Inflammatory macrophage treated with lipopolysaccharide for 1 hour (primary cell): ENCODE measurements at regions not wholly inside any gene's neighbourhood (a gene's known extent, or its start where the extent isn't known, plus 50 kb on each side); places are given as distances from the start of the nearest gene placed in this dataset.
A peak's percentile ranks its signal among the peaks of the same experiment; 100 is the strongest.
"Not testable (repeated sequence)": the region's sequence is repeated elsewhere in the genome, so short reads cannot be mapped to it uniquely, and the experiment has no call there.

Experiments
- DNase-seq, 2 donors: peaks; one replicate each; pipeline ENCODE4 v3.0.0-alpha.2; 2020 to 2022

DNA sequence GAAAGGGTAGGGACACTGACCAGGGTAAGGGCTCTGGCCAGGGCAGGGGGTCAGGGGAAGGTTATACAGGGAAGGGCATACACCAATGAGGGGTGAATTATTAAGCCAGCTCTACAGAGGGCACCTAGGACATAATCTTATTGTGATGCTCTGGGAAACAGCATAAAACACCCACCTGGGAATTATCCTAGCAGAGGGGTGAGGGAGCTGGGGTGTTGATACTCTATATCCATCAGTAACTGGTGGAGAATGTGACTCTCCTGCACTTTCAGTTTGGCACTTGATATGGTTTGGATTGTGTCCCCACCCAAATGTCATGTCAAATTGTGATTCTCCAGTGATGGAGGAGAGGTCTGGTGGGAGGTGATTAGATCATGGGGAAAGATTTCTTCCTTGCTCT, 291.2 kb downstream of the ASMT start:
- no peak for DNase-seq

DNA sequence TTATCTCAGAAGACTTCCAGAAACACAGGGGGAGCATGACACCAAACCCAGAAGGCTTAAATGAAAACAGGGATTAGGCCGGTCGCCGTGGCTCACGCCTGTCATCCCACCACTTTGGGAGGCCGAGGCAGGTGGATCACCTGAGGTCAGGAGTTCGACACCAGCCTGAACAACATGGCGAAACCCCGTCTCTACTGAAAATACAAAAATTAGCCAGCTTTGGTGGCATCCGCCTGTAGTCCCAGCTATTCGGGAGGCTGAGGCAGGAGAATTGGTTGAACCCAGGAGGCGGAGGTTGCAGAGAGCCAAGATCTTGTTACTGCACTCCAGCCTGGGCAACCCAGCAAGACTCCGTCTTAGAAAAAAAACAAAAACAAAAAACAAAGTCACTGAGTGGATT, 294.1 kb downstream of the ASMT start:
- not testable (repeated sequence) for DNase-seq

DNA sequence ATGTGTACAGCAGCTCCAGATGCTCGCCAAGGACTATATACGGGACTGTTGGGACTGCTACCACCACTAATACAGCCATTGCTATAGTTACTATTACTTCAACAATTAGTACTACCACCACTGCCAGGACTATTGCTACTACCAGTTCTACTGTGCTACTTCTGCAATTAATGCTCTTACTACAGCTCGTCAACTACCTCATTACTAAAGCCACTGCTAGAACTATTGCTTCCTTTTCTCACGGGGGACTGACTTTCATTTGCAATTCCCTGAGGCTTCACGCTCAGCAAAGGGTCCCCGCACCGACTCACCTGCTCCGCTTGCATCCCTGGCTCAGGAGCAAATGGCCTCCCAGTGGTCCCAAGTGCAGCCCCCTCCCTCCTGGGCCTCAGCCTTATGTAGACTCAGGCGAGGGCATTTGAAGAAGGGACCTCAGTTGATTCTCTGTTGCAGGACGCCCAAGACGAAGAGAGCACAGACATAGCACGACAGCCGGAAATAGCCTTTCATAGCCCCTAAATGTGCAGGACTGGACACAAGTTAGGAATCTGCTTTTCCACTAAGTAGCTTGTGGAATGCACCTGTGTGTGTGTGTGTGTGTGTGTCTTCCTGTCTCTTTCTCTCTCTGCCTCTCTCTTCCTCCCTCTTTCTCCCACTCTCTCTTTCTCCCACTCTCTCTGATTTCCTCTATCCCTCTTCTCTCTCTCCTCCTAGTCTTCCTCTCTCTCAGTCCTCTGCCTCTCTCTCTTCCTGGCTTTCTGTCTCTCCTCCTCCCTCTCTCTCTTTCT, 294.8 kb downstream of the ASMT start:
- no peak for DNase-seq

DNA sequence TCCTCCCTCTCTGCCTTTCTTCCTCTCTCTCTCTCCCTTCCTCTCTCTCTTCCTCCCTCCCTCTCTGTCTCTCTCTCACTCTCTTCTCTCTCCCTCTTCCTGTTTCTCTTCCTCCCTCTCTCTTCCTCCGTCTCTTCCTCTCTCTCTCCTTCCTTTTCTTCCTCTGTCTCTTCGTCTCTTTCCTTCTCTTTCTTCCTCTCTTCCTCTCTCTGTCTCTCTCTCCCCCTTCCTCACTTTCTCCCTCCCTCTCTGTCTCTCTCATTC, 295.3 kb downstream of the ASMT start:
- DNase-seq: no peak

DNA sequence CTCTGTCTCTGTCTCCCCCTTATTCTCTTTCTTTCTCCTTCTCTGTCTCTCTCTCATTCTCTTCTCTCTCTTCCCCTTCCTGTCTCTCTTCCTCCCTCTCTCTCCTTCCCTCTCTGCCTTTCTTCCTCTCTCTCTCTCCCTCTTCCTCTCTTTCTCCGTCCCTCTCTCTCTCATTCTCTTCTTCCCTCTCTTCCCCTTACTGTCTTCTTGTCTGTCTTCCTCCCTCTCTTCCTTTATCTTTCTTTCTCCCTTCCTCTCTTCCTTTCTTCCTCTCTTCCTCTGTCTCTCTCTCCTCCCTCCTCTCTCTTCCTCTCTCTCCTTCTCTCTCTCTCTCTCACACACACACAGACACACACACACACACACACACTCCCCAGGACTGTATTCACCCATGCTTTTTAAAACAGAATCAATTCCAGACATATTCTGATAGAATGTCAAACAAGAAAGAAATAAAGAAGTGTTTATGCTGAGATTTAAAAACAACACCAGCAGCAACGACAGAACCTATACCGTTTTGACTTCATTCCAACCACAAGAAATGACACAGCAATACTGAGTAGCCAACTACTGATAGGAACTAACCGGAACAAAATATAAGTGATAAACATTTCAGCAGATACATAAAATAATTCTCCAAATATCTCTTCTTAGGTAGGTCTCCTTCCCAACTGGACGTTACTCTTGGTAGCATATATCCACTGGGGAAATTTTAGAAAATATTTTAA, 296.7 kb downstream of the ASMT start:
- no peak for DNase-seq

DNA sequence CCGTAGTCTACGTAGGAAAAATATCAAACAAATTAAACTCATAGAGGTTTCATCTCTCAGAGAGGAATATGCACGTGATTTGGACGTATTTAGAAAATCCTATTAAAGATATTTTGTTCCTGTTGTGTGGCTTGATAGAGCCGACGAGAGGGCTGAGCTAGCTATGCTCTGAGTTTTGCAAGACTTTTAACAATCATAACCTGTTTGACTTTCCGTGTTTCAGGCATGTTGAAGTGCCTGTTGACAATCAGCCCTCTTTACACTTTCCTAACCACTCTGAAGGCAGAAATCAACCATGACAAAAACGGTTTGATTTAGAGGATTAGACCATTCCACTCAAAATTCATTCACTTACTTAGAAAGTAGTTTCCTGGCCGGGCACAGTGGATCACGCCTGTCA, 297.3 kb downstream of the ASMT start:
- DNase-seq: no peak

DNA sequence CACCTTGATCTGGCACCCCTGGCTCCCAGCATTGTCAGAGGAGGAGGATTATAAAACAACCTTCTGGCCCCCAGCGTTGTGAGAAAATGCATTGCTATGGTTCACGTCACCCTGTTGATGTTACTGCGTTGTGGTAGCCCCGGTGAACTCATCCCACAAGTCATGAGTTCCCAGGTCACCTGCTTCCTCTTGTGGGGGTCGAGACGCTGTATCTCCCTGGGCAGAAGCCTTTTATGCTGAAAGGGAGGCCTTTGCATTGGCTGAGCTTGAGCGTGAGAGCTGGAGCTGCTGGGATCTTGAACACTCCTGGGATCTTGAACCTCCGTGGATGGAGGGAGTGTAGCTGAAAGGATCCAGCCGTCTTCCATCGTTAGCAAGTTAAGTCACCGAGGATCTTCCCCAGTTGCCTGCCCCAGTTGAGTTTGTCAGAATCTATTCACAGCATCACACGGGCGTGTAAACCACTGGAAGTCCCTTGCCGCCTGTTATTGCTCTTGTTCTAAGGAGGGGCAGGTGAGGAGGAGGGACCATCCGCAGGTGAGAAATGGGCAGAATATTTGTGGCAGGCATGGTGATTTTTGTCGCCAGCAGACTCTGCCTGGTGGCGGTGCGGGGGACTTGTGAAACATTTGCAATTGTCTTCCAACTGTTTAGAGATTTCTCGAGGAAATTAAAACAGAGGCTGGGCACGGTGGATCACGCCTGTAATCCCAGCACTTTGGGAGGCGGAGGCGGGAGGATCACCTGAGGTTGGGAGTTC, 299.9 kb downstream of the ASMT start:
- DNase-seq: peak in 1 of 2 donors; percentile 5

DNA sequence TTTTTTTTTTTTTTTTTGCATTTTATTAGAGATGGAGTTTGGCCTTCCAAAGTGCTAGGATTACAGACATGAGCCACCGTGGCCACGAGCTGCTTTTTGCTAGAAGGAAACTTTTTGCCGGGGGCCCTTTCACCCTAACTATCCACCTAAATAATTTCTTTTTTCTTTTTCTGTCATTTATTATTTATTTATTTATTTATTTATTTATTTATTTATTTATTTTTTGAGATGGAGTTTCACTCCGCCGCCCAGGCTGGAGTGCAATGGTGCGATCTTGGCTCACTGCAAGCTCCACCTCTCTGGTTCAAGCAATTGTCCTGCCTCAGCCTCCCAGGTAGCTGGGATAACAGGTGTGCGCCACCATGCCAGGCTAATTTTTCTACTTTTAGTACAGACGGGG, 303.9 kb downstream of the ASMT start:
- no peak for DNase-seq

DNA sequence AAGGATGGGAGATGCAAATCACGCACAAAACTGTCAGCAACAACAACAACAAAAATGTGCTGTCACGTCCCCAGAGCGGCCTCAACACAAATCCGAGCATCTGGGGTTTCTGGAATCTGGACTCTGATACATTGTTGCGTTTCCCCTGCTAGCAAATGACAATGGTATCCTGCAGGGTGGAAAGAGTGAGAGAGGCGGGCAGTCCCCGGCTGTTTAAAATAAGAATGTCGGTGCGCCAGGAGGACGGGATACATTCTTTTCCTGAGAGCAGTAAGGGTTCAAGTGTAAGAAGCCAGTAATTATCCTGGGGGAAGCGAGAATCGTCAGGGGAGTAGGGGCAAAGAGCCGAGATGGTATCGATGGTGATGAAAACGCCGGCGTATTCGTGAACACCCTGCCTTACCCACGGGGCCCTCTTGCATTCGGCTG, 310.2 kb downstream of the ASMT start:
- no peak for DNase-seq

DNA sequence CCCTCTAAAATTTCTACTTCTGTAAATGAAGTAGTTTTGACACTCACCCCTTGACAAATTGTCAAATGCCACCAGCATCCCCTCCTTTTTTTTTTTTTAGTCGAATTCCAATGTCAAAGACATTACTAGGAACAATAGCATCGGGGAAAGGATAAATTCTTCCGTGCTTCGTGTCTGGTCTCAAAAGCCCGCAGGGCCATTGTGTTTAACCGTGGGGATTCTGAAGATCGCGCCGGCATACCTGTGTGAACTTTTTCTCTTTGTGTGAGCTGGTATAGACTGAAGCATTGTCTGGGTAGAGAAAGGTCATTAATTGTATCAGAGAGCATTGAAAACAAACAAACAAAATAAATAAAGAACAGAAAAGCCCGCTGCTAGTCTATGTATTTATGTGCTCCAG, 313.9 kb downstream of the ASMT start:
- no peak for DNase-seq

DNA sequence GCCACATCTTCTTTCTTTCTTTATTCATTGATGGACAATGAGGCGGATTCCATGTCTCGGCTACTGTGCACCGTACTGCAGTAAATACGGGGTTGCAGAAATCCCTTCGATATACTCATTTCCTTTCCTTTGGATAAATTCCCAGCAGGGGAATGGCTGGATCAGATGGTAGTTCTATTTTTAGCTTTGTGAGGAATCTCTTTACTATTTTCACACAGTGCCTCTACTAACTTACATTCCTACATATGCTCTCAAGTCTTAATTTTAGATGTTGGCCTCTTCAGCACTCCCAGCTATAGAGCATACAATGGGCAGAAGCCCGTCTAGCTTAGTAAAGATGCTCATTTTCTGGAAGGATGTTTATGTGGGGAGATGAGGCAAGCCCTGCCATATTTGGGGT, 317.4 kb downstream of the ASMT start:
- DNase-seq: no peak

DNA sequence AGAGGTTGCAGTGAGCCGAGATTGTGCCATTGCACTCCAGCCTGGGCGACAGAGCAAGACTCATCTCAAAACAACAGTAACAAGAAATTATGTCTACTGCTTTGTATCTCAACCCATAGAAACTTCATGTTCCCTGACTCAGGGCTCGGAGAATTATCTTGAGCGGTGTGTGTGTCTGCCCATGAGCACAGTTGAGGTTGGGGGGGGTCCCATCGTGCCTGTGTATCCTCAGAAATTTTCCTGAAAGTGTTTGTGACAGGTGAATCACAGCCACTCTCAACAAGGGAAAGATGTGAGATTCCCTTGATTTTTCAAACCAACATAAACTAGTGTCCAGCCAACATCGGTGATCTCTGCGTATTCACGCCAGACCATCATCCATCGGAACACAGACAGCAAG, 319.1 kb downstream of the ASMT start:
- no peak for DNase-seq

DNA sequence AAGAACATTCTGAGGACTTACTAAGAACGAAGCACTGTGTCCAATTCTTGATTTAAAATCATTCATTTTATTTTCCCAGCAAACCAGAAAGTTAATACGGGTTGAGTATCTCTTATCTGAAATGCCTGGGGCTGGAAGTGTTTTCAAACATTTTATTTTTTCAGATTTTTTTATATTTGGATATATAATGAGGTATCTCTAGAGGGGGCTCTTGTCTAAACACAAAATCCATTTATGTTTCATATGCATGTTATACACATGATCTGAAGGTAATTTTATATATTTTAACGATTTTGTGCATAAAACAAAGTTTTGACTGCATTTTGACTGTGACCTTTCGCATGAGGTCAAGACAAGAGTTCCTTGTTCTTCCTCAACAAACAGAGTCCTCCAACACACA, 320.9 kb downstream of the ASMT start:
- DNase-seq: no peak

DNA sequence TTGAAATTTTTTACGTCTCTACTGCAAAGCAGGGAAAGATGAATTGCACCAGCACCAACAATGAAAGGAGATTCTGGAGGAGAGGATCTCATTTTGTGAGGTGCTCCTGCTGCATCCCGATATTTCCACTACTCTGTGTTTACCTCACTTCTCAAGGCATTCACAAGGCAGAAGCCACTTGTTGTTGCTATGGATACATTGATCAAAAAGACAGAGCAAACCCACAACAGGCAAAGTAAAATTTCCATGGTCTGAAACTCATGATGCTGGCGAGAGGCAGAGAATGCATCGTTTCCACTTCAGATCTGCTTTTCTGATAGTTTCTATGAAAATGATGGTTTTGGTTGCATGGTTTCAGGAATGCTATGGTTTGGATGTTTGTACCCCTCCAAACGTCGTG, 323.3 kb downstream of the ASMT start:
- DNase-seq: no peak

DNA sequence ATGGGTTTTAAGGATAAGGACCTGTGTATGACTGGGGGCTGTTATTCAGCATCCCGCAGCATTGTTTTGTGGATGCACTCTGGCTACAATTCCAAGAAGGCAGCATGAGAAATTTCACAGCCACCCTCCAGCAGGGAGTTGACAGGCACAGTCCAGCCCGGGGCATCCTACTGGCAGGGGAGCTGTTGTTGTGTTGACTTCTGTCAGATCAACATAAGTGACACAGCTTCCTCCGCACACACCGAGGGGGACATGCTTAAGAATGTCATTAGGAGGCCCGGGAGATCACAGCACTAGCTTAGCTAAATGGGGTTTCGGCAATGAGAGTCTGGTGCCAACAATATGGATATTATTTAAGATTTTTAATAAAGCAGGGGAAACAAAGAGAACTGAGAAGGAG, 326.5 kb downstream of the ASMT start:
- no peak for DNase-seq

DNA sequence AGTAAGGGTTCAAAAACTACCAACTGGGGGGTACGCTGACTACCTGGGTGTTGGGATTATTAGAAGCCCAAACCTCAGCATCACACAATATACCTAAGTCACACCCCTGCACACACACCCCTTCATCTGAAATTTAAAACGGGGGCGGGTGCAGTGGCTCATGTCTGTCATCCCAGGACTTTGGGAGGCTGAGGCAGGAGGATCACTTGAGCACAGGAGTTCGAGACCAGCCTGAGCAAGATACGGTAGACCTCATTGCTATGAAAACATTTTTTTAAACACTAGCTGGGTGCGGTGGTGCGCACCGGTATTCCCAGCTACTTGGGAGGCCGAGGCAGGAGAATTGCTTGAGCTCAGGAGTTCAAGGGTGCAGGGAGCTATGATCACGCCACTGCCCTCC, 331.0 kb downstream of the ASMT start:
- no peak for DNase-seq

DNA sequence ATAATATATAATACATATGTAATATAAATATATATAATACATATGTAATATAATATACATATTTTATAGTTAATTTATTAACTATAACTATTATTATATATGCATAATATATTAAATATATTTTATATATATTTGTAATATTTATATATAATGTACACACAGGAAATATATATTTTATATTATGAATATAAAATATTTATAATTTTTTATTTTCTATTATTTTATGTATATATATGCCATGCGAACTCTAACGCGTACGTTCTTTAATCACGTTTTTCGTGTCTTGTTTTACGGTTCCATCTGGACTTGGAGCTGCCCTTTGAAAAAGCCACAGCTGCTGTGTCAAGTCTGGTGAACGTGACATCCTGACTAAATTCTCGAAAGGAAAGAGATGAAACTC, 332.1 kb downstream of the ASMT start:
- no peak for DNase-seq
